A549 (cell line): ENCODE measurements at regions not wholly inside any gene's neighbourhood (a gene's known extent, or its start where the extent isn't known, plus 50 kb on each side); places are given as distances from the start of the nearest gene placed in this dataset.
A peak's percentile ranks its signal among the peaks of the same experiment; 100 is the strongest.

ENCODE experiments used
- ATAC-seq, 2 experiments: fragments of 200-7000 bp in 1 of 2; fragments of >200 bp in 1 of 2; cut with Nextera tagmentation in 1 of 2; cut with Tn5 transposase in 1 of 2; 3 replicates each; pipeline versions ENCODE4 v1.8.0 to v1.9.1; 2018 to 2020; ENCODE audit warnings: mild to moderate bottlenecking in 1 of 2, moderate library complexity in 1 of 2
- CTCF ChIA-PET: fragments of 300-600 bp; sonication (Branson Sonifier 250); formaldehyde crosslinking; extraction: SDS; loops from one replicate; lab custom pipeline; 2021; ENCODE audit warnings: antibody characterized with exemption, inconsistent platforms; lab: Yijun Ruan, JAX
- POLR2A ChIA-PET: fragments of 350-600 bp; formaldehyde crosslinking; extraction: SDS; loops from one replicate; lab custom pipeline; 2021; ENCODE audit warnings: antibody characterized with exemption, inconsistent platforms; lab: Yijun Ruan, JAX
- DNase-seq, 2 experiments: peaks; one replicate each; pipeline versions ENCODE4 v3.0.0 to v3.0.0-alpha.2; 2011 to 2016; ENCODE audit warnings: low read depth in 1 of 2, low spot score in 1 of 2
- FAIRE-seq: peaks from 2 replicates; lab custom pipeline; 2011; peaks lifted over from hg19 to GRCh38; lab: Jason Lieb, UNC
- H3K27ac ChIP-seq, 2 experiments: fragments of >200 bp; sonication (Bioruptor Twin); formaldehyde crosslinking; 3 replicates each; pipeline ENCODE4 v1.5.1; 2016 to 2017
- H3K4me1 ChIP-seq: fragments of >200 bp; sonication (Bioruptor Twin); formaldehyde crosslinking; 3 replicates; pipeline ENCODE4 v1.6.1; 2016
- H3K4me2 ChIP-seq: fragments of >200 bp; sonication (Bioruptor Twin); formaldehyde crosslinking; 3 replicates; pipeline ENCODE4 v1.6.1; 2016
- H3K4me3 ChIP-seq: fragments of >200 bp; sonication (Bioruptor Twin); formaldehyde crosslinking; 3 replicates; pipeline ENCODE4 v1.5.1; 2016
- H3K9me3 ChIP-seq: fragments of >200 bp; sonication (Bioruptor Twin); formaldehyde crosslinking; 3 replicates; pipeline ENCODE4 v1.6.1; 2016
- CBX8 ChIP-seq: fragments of 200-600 bp; sonication (generic); IDR thresholded peaks from 2 replicates; pipeline ENCODE4 v1.6.1; 2016
- CHD4 ChIP-seq: fragments of 200-600 bp; sonication (generic); IDR thresholded peaks from 2 replicates; pipeline ENCODE4 v1.6.1; 2016; ENCODE audit warnings: antibody characterized with exemption, mild to moderate bottlenecking, borderline replicate concordance
- CTCF ChIP-seq: fragments of >200 bp; sonication (Bioruptor Twin); formaldehyde crosslinking; IDR thresholded peaks from 3 replicates; pipeline ENCODE4 v1.5.1; 2016
- EHMT2 ChIP-seq: fragments of 200-600 bp; sonication (generic); IDR thresholded peaks from 2 replicates; pipeline ENCODE4 v1.6.1; 2016; ENCODE audit warnings: antibody characterized with exemption, low read depth, mild to moderate bottlenecking, moderate library complexity
- FOSL2 ChIP-seq, 2 experiments: fragments of 450-650 bp in 1 of 2; fragments of >200 bp in 1 of 2; sonication (Bioruptor Twin) in 1 of 2; formaldehyde crosslinking; IDR thresholded peaks; 2 replicates each; pipeline versions ENCODE4 v1.5.0 to v1.6.1; 2016 to 2020; ENCODE audit warnings: mild to moderate bottlenecking in 1 of 2, moderate library complexity in 1 of 2
- HDAC2 ChIP-seq: fragments of 200-600 bp; sonication (generic); IDR thresholded peaks from 2 replicates; pipeline ENCODE4 v1.6.1; 2016
- HEYL ChIP-seq: fragments of 250-450 bp; sonication (Bioruptor Pico); IDR thresholded peaks from 2 replicates; pipeline ENCODE4 v1.8.0; 2021; ENCODE audit warnings: mild to moderate bottlenecking, moderate library complexity
- JUNB ChIP-seq: fragments of >200 bp; sonication (Bioruptor Twin); formaldehyde crosslinking; IDR thresholded peaks from 2 replicates; pipeline ENCODE4 v1.6.1; 2016
- KDM1A ChIP-seq: fragments of 200-600 bp; sonication (generic); IDR thresholded peaks from 2 replicates; pipeline ENCODE4 v1.6.1; 2016; ENCODE audit warnings: low read depth, mild to moderate bottlenecking
- MYC ChIP-seq: IDR thresholded peaks from 2 replicates; pipeline ENCODE4 v1.6.1; 2012; ENCODE audit warnings: mild to moderate bottlenecking, inconsistent platforms, low read length, improper control_type of control experiment, borderline replicate concordance
- NFE2L2 ChIP-seq: fragments of 150-350 bp; conservative IDR thresholded peaks from 2 replicates; pipeline ENCODE4 v1.6.1; 2014; ENCODE audit warnings: low read length
- NPAS2 ChIP-seq: fragments of 250-450 bp; sonication (Bioruptor Pico); IDR thresholded peaks from 2 replicates; pipeline ENCODE4 v1.8.0; 2022; ENCODE audit warnings: mild to moderate bottlenecking, moderate library complexity, borderline replicate concordance
- NR3C1 ChIP-seq: fragments of >200 bp; sonication (Bioruptor Twin); formaldehyde crosslinking; IDR thresholded peaks from 3 replicates; pipeline ENCODE4 v1.6.1; 2017
- PBX3 ChIP-seq: IDR thresholded peaks from 2 replicates; pipeline ENCODE4 v1.6.1; 2012
- PHF8 ChIP-seq: fragments of 200-600 bp; sonication (generic); IDR thresholded peaks from 2 replicates; pipeline ENCODE4 v1.6.1; 2016; ENCODE audit warnings: low read depth, mild to moderate bottlenecking, antibody characterized with exemption, moderate library complexity, borderline replicate concordance
- POLR2A ChIP-seq: IDR thresholded peaks from 2 replicates; pipeline ENCODE4 v1.6.1; 2012; ENCODE audit warnings: mild to moderate bottlenecking, low read length
- REST ChIP-seq: fragments of 200-600 bp; sonication (generic); IDR thresholded peaks from 2 replicates; pipeline ENCODE4 v1.6.1; 2016; ENCODE audit warnings: antibody characterized with exemption, mild to moderate bottlenecking, moderate library complexity
- RFX5 ChIP-seq: fragments of 450-650 bp; IDR thresholded peaks from 2 replicates; pipeline ENCODE4 v1.7.1; 2014; ENCODE audit warnings: antibody characterized with exemption, mild to moderate bottlenecking, moderate library complexity
- RNF2 ChIP-seq: fragments of 200-600 bp; sonication (generic); IDR thresholded peaks from 2 replicates; pipeline ENCODE4 v1.6.1; 2016; ENCODE audit warnings: low read depth, mild to moderate bottlenecking, antibody characterized with exemption, moderate library complexity, borderline replicate concordance
- TFCP2L1 ChIP-seq: fragments of 250-450 bp; sonication (Bioruptor Pico); IDR thresholded peaks from 2 replicates; pipeline ENCODE4 v1.5.0; 2021; ENCODE audit warnings: mild to moderate bottlenecking
- TP53 ChIP-seq: fragments of 250-450 bp; sonication (Bioruptor Pico); IDR thresholded peaks from 2 replicates; pipeline ENCODE4 v1.5.0; 2021; ENCODE audit warnings: mild to moderate bottlenecking, moderate library complexity
- ZFP36 ChIP-seq: fragments of 450-650 bp; IDR thresholded peaks from 2 replicates; pipeline ENCODE4 v1.6.1; 2014; ENCODE audit warnings: borderline replicate concordance; ENCODE audit not compliant: partially characterized antibody
- WGBS: methylation state at CpG from one replicate; pipeline ENCODE4 v1.1.6; 2017; ENCODE audit errors: missing lambda C conversion rate; 5-methylcytosine and 5-hydroxymethylcytosine counted together

GRCh38 chr11:103586756-103587155 is 449.7 kb upstream of the DDI1 start:
- DNase-seq, result no peak
- ChIA-PET CTCF (no interaction called here), POLR2A (no interaction called here)
- WGBS, result 88% methylated on average over 1 of the region's 1 CpG
- no peak overlapping the region for H3K4me3 ChIP-seq
- ATAC-seq, result no peak
- H3K4me1 ChIP-seq, result peaks cover 5% of the 10 kb centered on the region
- H3K27ac ChIP-seq, result no peak overlapping the region
- FAIRE-seq, result no peak
- H3K9me3 ChIP-seq, result no peaks in the 10 kb centered on the region
- no peak overlapping the region for H3K4me2 ChIP-seq
- TF ChIP-seq CTCF, result no peak
- TF ChIP-seq EHMT2, result no peak
- no peak for TF ChIP-seq POLR2A
- TF ChIP-seq HEYL (CRISPR knock-in tag), result no peak
- no peak for TF ChIP-seq CHD4
- TF ChIP-seq CBX8, result no peak
- no peak for TF ChIP-seq ZFP36
- no peak for TF ChIP-seq TFCP2L1

- no peak for ATAC-seq
- H3K9me3 ChIP-seq, result no peaks in the 10 kb centered on the region
- H3K4me1 ChIP-seq, result no peaks in the 10 kb centered on the region; the same call in 2 of the 3 replicates
- no peak overlapping the region for H3K27ac ChIP-seq
- no peak for FAIRE-seq
- CTCF ChIA-PET, result no interaction called here
- TF ChIP-seq NPAS2 (CRISPR knock-in tag) (no peak), MYC (no peak), CHD4 (no peak), HDAC2 (no peak), PBX3 (no peak), RFX5 (no peak), KDM1A (no peak), ZFP36 (no peak)
- POLR2A ChIA-PET, result no interaction called here
- H3K4me2 ChIP-seq, result no peak overlapping the region
- 77% methylated on average over 4 of the region's 4 CpGs for WGBS
- H3K4me3 ChIP-seq, result no peak overlapping the region
- no peak for DNase-seq
Measured at GRCh38 chr11:103587901-103588788, 448.3 kb upstream of the DDI1 start.

- CTCF ChIA-PET, result interaction anchor here (0.9 kb wide), 1 partner anchor 9 kb away, joined by 3 read pairs; no protein-coding TSS in a partner anchor
- POLR2A ChIA-PET, result no interaction called here
- Histone ChIP-seq H3K4me3 (no peak overlapping the region), H3K27ac (no peak overlapping the region), H3K4me2 (no peak overlapping the region), H3K4me1 (no peaks in the 10 kb centered on the region; the same call in 2 of the 3 replicates), H3K9me3 (no peaks in the 10 kb centered on the region)
- ATAC-seq, result no peak
- 86% methylated on average over 3 of the region's 3 CpGs for WGBS
- FAIRE-seq, result no peak
- no peak for TF ChIP-seq KDM1A
- no peak for TF ChIP-seq FOSL2 (IDR thresholded peaks at IDR 0.05)
- TF ChIP-seq FOSL2 (CRISPR knock-in tag; IDR thresholded peaks at IDR 0.05), result peak; percentile 19; the same call in 1 of the 2 replicates
- no peak for DNase-seq
Measured at GRCh38 chr11:103591554-103591953, 444.9 kb upstream of the DDI1 start.

GRCh38 chr11:103594283-103594682 is 442.2 kb upstream of the DDI1 start:
- POLR2A ChIA-PET, result no interaction called here
- ATAC-seq (no peak), FAIRE-seq (no peak), DNase-seq (no peak)
- Histone ChIP-seq H3K27ac (no peak overlapping the region), H3K4me1 (no peaks in the 10 kb centered on the region), H3K9me3 (no peaks in the 10 kb centered on the region), H3K4me2 (no peak overlapping the region), H3K4me3 (no peak overlapping the region)
- CTCF ChIA-PET, result no interaction called here
- TF ChIP-seq HDAC2 (no peak), PHF8 (no peak), TP53 (CRISPR knock-in tag) (no peak), RFX5 (no peak), NFE2L2 (no peak), ZFP36 (no peak), RNF2 (no peak), NR3C1 (no peak), REST (no peak), PBX3 (no peak), JUNB (no peak)
